H1 (cell line): ENCODE measurements at regions not wholly inside any gene's neighbourhood (a gene's known extent, or its start where the extent isn't known, plus 50 kb on each side); places are given as distances from the start of the nearest gene placed in this dataset.

Source experiments
- CTCF ChIA-PET: fragments of 300-600 bp; sonication (Branson Sonifier 250); formaldehyde crosslinking; loops from one replicate; lab custom pipeline; 2021; ENCODE audit not compliant: partially characterized antibody; lab: Charles Lee
- POLR2A ChIA-PET: fragments of 300-600 bp; sonication (Branson Sonifier 250); formaldehyde crosslinking; loops from one replicate; lab custom pipeline; 2021; ENCODE audit warnings: inconsistent platforms; ENCODE audit not compliant: partially characterized antibody; lab: Charles Lee
- DNase-seq, 2 experiments: peaks; one replicate each; pipeline versions ENCODE4 v3.0.0 to v3.0.0-alpha.2; 2010 to 2022; ENCODE audit warnings: low spot score in 2 of 2, low read depth in 1 of 2, mixed read lengths in 1 of 2
- FAIRE-seq: peaks from 2 replicates; lab custom pipeline; 2011; peaks lifted over from hg19 to GRCh38; lab: Jason Lieb, UNC
- H2AFZ ChIP-seq: 2 replicates; pipeline ENCODE4 v1.8.1; 2012; ENCODE audit warnings: low read length, inconsistent platforms
- H2AK5ac ChIP-seq: 2 replicates; pipeline ENCODE4 v1.6.1; 2013; ENCODE audit warnings: low read depth, low read length
- H2BK120ac ChIP-seq: replicated peaks from 2 replicates; pipeline ENCODE3; 2013; ENCODE audit warnings: low read depth, low read length, inconsistent platforms
- H2BK12ac ChIP-seq: 2 replicates; pipeline ENCODE4 v1.6.1; 2013; ENCODE audit warnings: low read depth, low read length
- H2BK15ac ChIP-seq: 2 replicates; pipeline ENCODE4 v1.6.1; 2013; ENCODE audit warnings: low read length
- H2BK20ac ChIP-seq: 2 replicates; pipeline ENCODE4 v1.6.1; 2013; ENCODE audit warnings: low read length
- H2BK5ac ChIP-seq: 2 replicates; pipeline ENCODE4 v1.6.1; 2013; ENCODE audit warnings: low read depth, low read length
- H3K14ac ChIP-seq: 2 replicates; pipeline ENCODE4 v1.6.1; 2013; ENCODE audit warnings: inconsistent platforms; ENCODE audit not compliant: insufficient read length
- H3K18ac ChIP-seq: 2 replicates; pipeline ENCODE4 v1.6.1; 2013; ENCODE audit warnings: low read length; ENCODE audit errors: extremely low read depth
- H3K23ac ChIP-seq: 2 replicates; pipeline ENCODE4 v1.6.1; 2013; ENCODE audit warnings: inconsistent platforms; ENCODE audit not compliant: insufficient read length
- H3K23me2 ChIP-seq: 2 replicates; pipeline ENCODE4 v1.6.1; 2013; ENCODE audit warnings: low read depth, low read length
- H3K27ac ChIP-seq: 2 replicates; pipeline ENCODE4 v1.6.1; 2011; ENCODE audit warnings: low read depth, low read length, inconsistent platforms
- H3K27me3 ChIP-seq, 4 experiments: replicated peaks in 1 of 4; 1 replicate in 1 of 4; 2 replicates in 3 of 4; pipeline versions ENCODE4 v1.6.1 to v1.8.1; 2011 to 2013; ENCODE audit warnings: low read length in 3 of 4, mild to moderate bottlenecking in 3 of 4, inconsistent platforms in 2 of 4, mixed read lengths in 2 of 4, moderate library complexity in 1 of 4; ENCODE audit not compliant: control insufficient read depth in 3 of 4, insufficient read depth in 3 of 4; ENCODE audit errors: extremely low read depth in 1 of 4
- H3K36me3 ChIP-seq, 4 experiments: 2 replicates each; pipeline versions ENCODE4 v1.6.1 to v1.8.1; 2011 to 2013; ENCODE audit warnings: mild to moderate bottlenecking in 4 of 4, low read length in 3 of 4, moderate library complexity in 2 of 4, control low read depth in 1 of 4, inconsistent platforms in 1 of 4; ENCODE audit not compliant: insufficient read depth in 4 of 4, control insufficient read depth in 2 of 4
- H3K4ac ChIP-seq: replicated peaks from 2 replicates; pipeline ENCODE3; 2013; ENCODE audit warnings: low read length, low read depth, mixed read lengths, inconsistent platforms; ENCODE audit not compliant: insufficient read length
- H3K4me1 ChIP-seq, 4 experiments: replicated peaks in 1 of 4; 1 replicate in 1 of 4; 2 replicates in 3 of 4; pipeline versions ENCODE4 v1.6.1 to v1.8.1; 2011 to 2013; ENCODE audit warnings: low read length in 3 of 4, inconsistent platforms in 2 of 4, mixed read lengths in 1 of 4; ENCODE audit not compliant: insufficient read depth in 4 of 4, control insufficient read depth in 3 of 4
- H3K4me2 ChIP-seq, 2 experiments: 2 replicates each; pipeline versions ENCODE4 v1.6.1 to v1.8.1; 2011 to 2013; ENCODE audit warnings: low read depth in 2 of 2, low read length in 2 of 2, control low read depth in 1 of 2, inconsistent platforms in 1 of 2, mild to moderate bottlenecking in 1 of 2; ENCODE audit not compliant: insufficient read depth in 1 of 2
- H3K4me3 ChIP-seq, 4 experiments: fragments of 200-600, 300-600 bp in 1 of 4; sonication (generic), shearing (Covaris generic), sonication (Bioruptor Twin) in 1 of 4; 2 replicates each; pipeline versions ENCODE4 v1.5.1 to v1.8.1; 2011 to 2016; ENCODE audit warnings: low read length in 4 of 4, low read depth in 3 of 4, control low read depth in 2 of 4, inconsistent platforms in 2 of 4, mild to moderate bottlenecking in 2 of 4, mixed read lengths in 1 of 4, moderate library complexity in 1 of 4; ENCODE audit not compliant: insufficient read depth in 2 of 4; ENCODE audit errors: extremely low read depth in 1 of 4
- H3K56ac ChIP-seq: replicated peaks from 2 replicates; pipeline ENCODE3; 2013; ENCODE audit warnings: low read depth, mild to moderate bottlenecking, mixed read lengths, low read length, inconsistent platforms; ENCODE audit not compliant: insufficient read length
- H3K79me1 ChIP-seq: 2 replicates; pipeline ENCODE4 v1.6.1; 2013; ENCODE audit warnings: low read depth, low read length, control low read depth
- H3K79me2 ChIP-seq, 2 experiments: 2 replicates each; pipeline versions ENCODE4 v1.6.1 to v1.8.1; 2012 to 2013; ENCODE audit warnings: low read length in 2 of 2, mild to moderate bottlenecking in 2 of 2, inconsistent platforms in 1 of 2; ENCODE audit not compliant: insufficient read depth in 2 of 2, control insufficient read depth in 1 of 2
- H3K9ac ChIP-seq, 4 experiments: replicated peaks in 1 of 4; 1 replicate in 1 of 4; 2 replicates in 3 of 4; pipeline versions ENCODE4 v1.6.1 to v1.8.1; 2011 to 2013; ENCODE audit warnings: low read depth in 3 of 4, low read length in 3 of 4, control low read depth in 2 of 4, mild to moderate bottlenecking in 2 of 4, moderate library complexity in 2 of 4, inconsistent platforms in 1 of 4; ENCODE audit errors: extremely low read depth in 1 of 4
- H3K9me3 ChIP-seq, 2 experiments: 2 replicates each; pipeline versions ENCODE4 v1.6.1 to v1.8.1; 2012 to 2013; ENCODE audit warnings: mild to moderate bottlenecking in 2 of 2, moderate library complexity in 2 of 2, control low read depth in 1 of 2, inconsistent platforms in 1 of 2, low read depth in 1 of 2, low read length in 1 of 2, mixed read lengths in 1 of 2; ENCODE audit not compliant: insufficient read depth in 2 of 2
- H4K20me1 ChIP-seq, 2 experiments: replicated peaks in 1 of 2; 2 replicates each; pipeline versions ENCODE3 to v1.8.1; 2011 to 2013; ENCODE audit warnings: inconsistent platforms in 2 of 2, low read length in 2 of 2, mild to moderate bottlenecking in 1 of 2; ENCODE audit not compliant: insufficient read depth in 2 of 2, control insufficient read depth in 1 of 2
- H4K5ac ChIP-seq: 2 replicates; pipeline ENCODE4 v1.6.1; 2013; ENCODE audit warnings: low read length, low read depth, mixed read lengths, inconsistent platforms; ENCODE audit not compliant: insufficient read length
- H4K8ac ChIP-seq: 2 replicates; pipeline ENCODE4 v1.8.0; 2013; ENCODE audit warnings: mild to moderate bottlenecking, moderate library complexity, low read length, inconsistent platforms; ENCODE audit not compliant: insufficient read depth; ENCODE audit errors: extremely low read depth
- H4K91ac ChIP-seq: replicated peaks from 2 replicates; pipeline ENCODE3; 2013; ENCODE audit warnings: low read length, mixed read lengths, inconsistent platforms; ENCODE audit not compliant: insufficient read length
- CEBPB ChIP-seq: IDR thresholded peaks from 2 replicates; pipeline ENCODE4 v1.6.1; 2012; ENCODE audit warnings: low read depth, low read length
- GTF2F1 ChIP-seq: IDR thresholded peaks from 2 replicates; pipeline ENCODE4 v1.6.1; 2012; ENCODE audit warnings: low read depth, low read length, improper control_type of control experiment, borderline replicate concordance
- JUND ChIP-seq: IDR thresholded peaks from 2 replicates; pipeline ENCODE4 v1.6.1; 2011; ENCODE audit warnings: mild to moderate bottlenecking, improper control_type of control experiment, low read length
- MAFK ChIP-seq: IDR thresholded peaks from 2 replicates; pipeline ENCODE4 v1.6.1; 2012; ENCODE audit warnings: low read depth, mild to moderate bottlenecking, improper control_type of control experiment, low read length
- SIRT6 ChIP-seq: IDR thresholded peaks from one replicate; pipeline ENCODE4 v1.7.1; 2012; ENCODE audit warnings: low read length, inconsistent platforms
- WGBS, 2 experiments: shearing (Covaris generic) in 1 of 2; methylation state at CpG; one replicate each; pipeline versions ENCODE4 v1.1.6 to v1.1.7; 2013 to 2015; ENCODE audit warnings: low lambda C conversion rate in 2 of 2, mixed read lengths in 2 of 2, inconsistent platforms in 1 of 2, low coverage in 1 of 2, missing lambda C conversion rate in 1 of 2; ENCODE audit not compliant: insufficient replicate concordance in 2 of 2, insufficient coverage in 1 of 2, insufficient read length in 1 of 2; ENCODE audit errors: extremely low coverage in 1 of 2, missing lambda C conversion rate in 1 of 2; 5-methylcytosine and 5-hydroxymethylcytosine counted together
- TF ChIP-seq, protein P1 (sequence below): IDR thresholded peaks from 2 replicates; pipeline ENCODE4 v1.6.1; 2011; ENCODE audit warnings: low read length, improper control_type of control experiment
- TF ChIP-seq, protein P2 (sequence below): IDR thresholded peaks from 2 replicates; pipeline ENCODE4 v1.6.1; 2011; ENCODE audit warnings: low read depth, mild to moderate bottlenecking, low read length; ENCODE audit not compliant: insufficient read depth

DNA sequence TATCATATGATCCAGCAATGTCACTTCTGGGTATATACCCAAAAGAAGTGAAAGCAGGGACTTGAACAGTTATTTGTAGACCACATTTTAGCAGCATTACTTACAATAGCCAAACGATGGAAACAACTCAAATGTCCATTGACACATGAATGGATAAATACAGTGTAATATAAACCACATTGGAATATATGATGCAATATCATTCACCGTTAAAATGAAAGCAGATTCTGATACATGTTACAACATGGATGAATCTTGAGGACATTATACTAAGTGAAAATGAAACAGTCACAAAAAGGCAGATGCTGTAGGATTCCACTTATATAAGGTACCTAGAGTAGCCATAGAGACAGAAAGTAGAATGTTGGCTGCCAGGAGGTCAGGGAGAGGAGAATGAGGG, 130.5 kb upstream of the SMAD1 start:
- no peak overlapping the region for H3K56ac ChIP-seq
- no peak overlapping the region for H3K4ac ChIP-seq
- H2BK120ac ChIP-seq: no peak overlapping the region
- no peak overlapping the region for H2BK12ac ChIP-seq
- H3K79me1 ChIP-seq: no peaks in the 10 kb centered on the region
- no peak overlapping the region for H2BK15ac ChIP-seq
- H3K9me3 ChIP-seq: no peaks in the 10 kb centered on the region
- peaks cover 1% of the 10 kb centered on the region; the same call in 1 of the 2 replicates for H3K23me2 ChIP-seq
- POLR2A ChIA-PET: no interaction called here
- no peak overlapping the region for H4K8ac ChIP-seq
- H4K20me1 ChIP-seq: no peaks in the 10 kb centered on the region
- H3K4me1 ChIP-seq: no peaks in the 10 kb centered on the region
- no peak overlapping the region for H3K18ac ChIP-seq
- H3K27me3 ChIP-seq: no peaks in the 10 kb centered on the region
- no peak overlapping the region for H2AFZ ChIP-seq
- TF ChIP-seq SIRT6 (no peak), JUND (no peak), GTF2F1 (no peak), MAFK (no peak), CEBPB (0 out of 2 replicates have a peak, but pooled peaks have one; percentile 23)
- TF ChIP-seq, protein P1, sequence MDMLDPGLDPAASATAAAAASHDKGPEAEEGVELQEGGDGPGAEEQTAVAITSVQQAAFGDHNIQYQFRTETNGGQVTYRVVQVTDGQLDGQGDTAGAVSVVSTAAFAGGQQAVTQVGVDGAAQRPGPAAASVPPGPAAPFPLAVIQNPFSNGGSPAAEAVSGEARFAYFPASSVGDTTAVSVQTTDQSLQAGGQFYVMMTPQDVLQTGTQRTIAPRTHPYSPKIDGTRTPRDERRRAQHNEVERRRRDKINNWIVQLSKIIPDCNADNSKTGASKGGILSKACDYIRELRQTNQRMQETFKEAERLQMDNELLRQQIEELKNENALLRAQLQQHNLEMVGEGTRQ: no peak
- TF ChIP-seq, protein P2, sequence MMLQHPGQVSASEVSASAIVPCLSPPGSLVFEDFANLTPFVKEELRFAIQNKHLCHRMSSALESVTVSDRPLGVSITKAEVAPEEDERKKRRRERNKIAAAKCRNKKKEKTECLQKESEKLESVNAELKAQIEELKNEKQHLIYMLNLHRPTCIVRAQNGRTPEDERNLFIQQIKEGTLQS: no peak
- 98% methylated on average over 2 of the region's 2 CpGs; no CpG with 5 or more reads in 1 of the 2 experiments for WGBS, 2 experiments
- no peak overlapping the region for H3K4me3 ChIP-seq
- CTCF ChIA-PET: no interaction called here
- no peak overlapping the region for H3K27ac ChIP-seq
- no peaks in the 10 kb centered on the region for H3K36me3 ChIP-seq
- no peak overlapping the region for H3K23ac ChIP-seq
- no peak overlapping the region for H3K14ac ChIP-seq
- no peak overlapping the region for H4K5ac ChIP-seq
- no peak overlapping the region for H2AK5ac ChIP-seq
- DNase-seq: no peak
- H3K4me2 ChIP-seq: no peak overlapping the region
- no peak overlapping the region for H2BK20ac ChIP-seq
- H4K91ac ChIP-seq: no peak overlapping the region
- no peaks in the 10 kb centered on the region for H3K79me2 ChIP-seq
- H3K9ac ChIP-seq: no peak overlapping the region
- H2BK5ac ChIP-seq: no peak overlapping the region
- FAIRE-seq: no peak
